HG02938 (cell line): ENCODE measurements at regions not wholly inside any gene's neighbourhood (a gene's known extent, or its start where the extent isn't known, plus 50 kb on each side); places are given as distances from the start of the nearest gene placed in this dataset.

Experiments
- ATAC-seq: cut with Tn5 transposase; IDR thresholded peaks from one replicate; pipeline ENCODE4 v1.9.1; 2021; ENCODE audit warnings: mild to moderate bottlenecking, moderate library complexity; ENCODE audit not compliant: unreplicated experiment

GRCh38 chr20:39474879-39475278, 512.7 kb downstream of the DHX35 start:
- ATAC-seq: no peak

- ATAC-seq: no peak
Measured at GRCh38 chr20:39473536-39473935, 511.4 kb downstream of the DHX35 start.

- ATAC-seq: no peak
Measured at GRCh38 chr20:39468703-39469102, 506.6 kb downstream of the DHX35 start.

GRCh38 chr20:39464238-39464637, 502.1 kb downstream of the DHX35 start:
- ATAC-seq: no peak

GRCh38 chr20:39462416-39462945, 500.3 kb downstream of the DHX35 start:
- no peak for ATAC-seq

GRCh38 chr20:39458452-39458851, 496.3 kb downstream of the DHX35 start:
- no peak for ATAC-seq

GRCh38 chr20:39453890-39454289, 491.7 kb downstream of the DHX35 start:
- ATAC-seq: no peak

- no peak for ATAC-seq
Measured at GRCh38 chr20:39452583-39453340, 490.6 kb downstream of the DHX35 start.

GRCh38 chr20:39451386-39451785, 489.2 kb downstream of the DHX35 start:
- ATAC-seq: no peak

- ATAC-seq: no peak
Measured at GRCh38 chr20:39446397-39446796, 484.3 kb downstream of the DHX35 start.

- ATAC-seq: no peak
Measured at GRCh38 chr20:39445095-39445494, 483.0 kb downstream of the DHX35 start.

- no peak for ATAC-seq
Measured at GRCh38 chr20:39433466-39433865, 471.3 kb downstream of the DHX35 start.

- no peak for ATAC-seq
Measured at GRCh38 chr20:39431091-39431880, 469.1 kb downstream of the DHX35 start.

GRCh38 chr20:39429726-39430125, 467.6 kb downstream of the DHX35 start:
- ATAC-seq: no peak

- no peak for ATAC-seq
Measured at GRCh38 chr20:39424962-39425678, 463.0 kb downstream of the DHX35 start.

GRCh38 chr20:39421571-39422105, 459.5 kb downstream of the DHX35 start:
- ATAC-seq: no peak

- ATAC-seq: no peak
Measured at GRCh38 chr20:39412091-39412490, 449.9 kb downstream of the DHX35 start.

GRCh38 chr20:39399463-39399862, 437.3 kb downstream of the DHX35 start:
- ATAC-seq: no peak

GRCh38 chr20:39398656-39399055, 436.5 kb downstream of the DHX35 start:
- no peak for ATAC-seq

GRCh38 chr20:39397646-39398045, 435.5 kb downstream of the DHX35 start:
- ATAC-seq: no peak
